ENCODE measurements at regions not wholly inside any gene's neighbourhood (a gene's known extent, or its start where the extent isn't known, plus 50 kb on each side); places are given as distances from the start of the nearest gene placed in this dataset.

GRCh38 chr9:115278326-115279035, 160.5 kb upstream of the TNC start:
- Mint-ChIP-seq H3K27ac (no peak overlapping the region), H3K9me3 (no peaks in the 10 kb centered on the region; a peak in 1 of 5 replicates), H3K27me3 (ENCODE audit: low read depth) (no peaks in the 10 kb centered on the region; the same call in 1 of the 2 replicates), H3K4me3 (no peak overlapping the region), H3K36me3 (ENCODE audit: insufficient read depth in 1 of 3, low read depth in 3 of 3) (peaks cover 0 to 2% (median 0%) of the 10 kb centered on the region in 3 experiments; a peak in 1 of 7 replicates), H3K4me1 (peaks cover 13 to 16% of the 10 kb centered on the region in 2 experiments)
- H3K27me3 ChIP-seq (ENCODE audit: insufficient read depth, low read length): no peaks in the 10 kb centered on the region
- no CpG with 5 or more reads among the region's 4 CpGs for WGBS (ENCODE audit: extremely low coverage, insufficient read length, low lambda C conversion rate)
- no peak overlapping the region for H4K5ac ChIP-seq (ENCODE audit: insufficient read length, low read depth, low read length)
- H3K56ac ChIP-seq (ENCODE audit: insufficient read length, low read depth, low read length): no peak overlapping the region
- H2BK20ac ChIP-seq (ENCODE audit: low read depth, low read length, poor library complexity, severe bottlenecking): no peak overlapping the region
- no peak overlapping the region for H2AFZ ChIP-seq (ENCODE audit: low read length)
- no peak overlapping the region for H2BK120ac ChIP-seq (ENCODE audit: low read depth, low read length, poor library complexity, severe bottlenecking)
- H3K27ac ChIP-seq (ENCODE audit: insufficient read length, low read depth, low read length): no peak overlapping the region
- no peaks in the 10 kb centered on the region for H3K23me2 ChIP-seq (ENCODE audit: insufficient read length, low read depth, low read length, poor library complexity, severe bottlenecking)
- H4K91ac ChIP-seq (ENCODE audit: insufficient read length, low read depth, low read length): no peak overlapping the region
- no peak overlapping the region for H2BK5ac ChIP-seq (ENCODE audit: insufficient read length, low read length)
- TF ChIP-seq, protein P1, sequence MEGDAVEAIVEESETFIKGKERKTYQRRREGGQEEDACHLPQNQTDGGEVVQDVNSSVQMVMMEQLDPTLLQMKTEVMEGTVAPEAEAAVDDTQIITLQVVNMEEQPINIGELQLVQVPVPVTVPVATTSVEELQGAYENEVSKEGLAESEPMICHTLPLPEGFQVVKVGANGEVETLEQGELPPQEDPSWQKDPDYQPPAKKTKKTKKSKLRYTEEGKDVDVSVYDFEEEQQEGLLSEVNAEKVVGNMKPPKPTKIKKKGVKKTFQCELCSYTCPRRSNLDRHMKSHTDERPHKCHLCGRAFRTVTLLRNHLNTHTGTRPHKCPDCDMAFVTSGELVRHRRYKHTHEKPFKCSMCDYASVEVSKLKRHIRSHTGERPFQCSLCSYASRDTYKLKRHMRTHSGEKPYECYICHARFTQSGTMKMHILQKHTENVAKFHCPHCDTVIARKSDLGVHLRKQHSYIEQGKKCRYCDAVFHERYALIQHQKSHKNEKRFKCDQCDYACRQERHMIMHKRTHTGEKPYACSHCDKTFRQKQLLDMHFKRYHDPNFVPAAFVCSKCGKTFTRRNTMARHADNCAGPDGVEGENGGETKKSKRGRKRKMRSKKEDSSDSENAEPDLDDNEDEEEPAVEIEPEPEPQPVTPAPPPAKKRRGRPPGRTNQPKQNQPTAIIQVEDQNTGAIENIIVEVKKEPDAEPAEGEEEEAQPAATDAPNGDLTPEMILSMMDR (conservative IDR thresholded peaks at IDR 0.05): no peak
- H3K79me2 ChIP-seq (ENCODE audit: insufficient read depth, low read length): no peaks in the 10 kb centered on the region
- no peak overlapping the region for H3K4me2 ChIP-seq (ENCODE audit: insufficient read depth, insufficient read length, low read length)
- no peak overlapping the region for H2AK5ac ChIP-seq (ENCODE audit: insufficient read length, low read length)
- DNase-seq: no peak
- 0 out of 2 replicates have a peak, but pooled peaks cover 2% of the 10 kb centered on the region for H3K4me1 ChIP-seq (ENCODE audit: insufficient read depth, low read length)
- H4K20me1 ChIP-seq (ENCODE audit: control insufficient read depth, insufficient read depth, insufficient read length): no peaks in the 10 kb centered on the region
- no peak overlapping the region for H4K8ac ChIP-seq (replicated peaks; ENCODE audit: insufficient read length, low read depth, low read length)
- H2BK12ac ChIP-seq (ENCODE audit: insufficient read length, low read depth, low read length): no peak overlapping the region
- H3K18ac ChIP-seq (ENCODE audit: insufficient read length, low read depth, low read length): no peak overlapping the region
- no peak overlapping the region for H3K4ac ChIP-seq (ENCODE audit: low read depth, low read length)
- H3K79me1 ChIP-seq (ENCODE audit: insufficient read depth, low read depth, low read length, poor library complexity, severe bottlenecking): no peaks in the 10 kb centered on the region
- H3K14ac ChIP-seq (ENCODE audit: insufficient read depth, low read length): no peak overlapping the region
- H2BK15ac ChIP-seq (ENCODE audit: low read depth, low read length): no peak overlapping the region
- no peak overlapping the region for H3K9ac ChIP-seq (ENCODE audit: extremely low read depth, insufficient read length, low read length)
- H3K23ac ChIP-seq (ENCODE audit: insufficient read length, low read depth, low read length): no peak overlapping the region
- H3T11ph ChIP-seq (ENCODE audit: low read length): no peak overlapping the region
- no peaks in the 10 kb centered on the region for H3K9me3 ChIP-seq (ENCODE audit: control insufficient read depth, low read depth, low read length)
